IMR-90 (cell line): ENCODE measurements at regions not wholly inside any gene's neighbourhood (a gene's known extent, or its start where the extent isn't known, plus 50 kb on each side); places are given as distances from the start of the nearest gene placed in this dataset.

Source experiments
- ATAC-seq: fragments of 200-7000 bp; cut with Tn5 transposase; 2 replicates; pipeline ENCODE4 v1.9.1; 2020; ENCODE audit warnings: low read depth, mild to moderate bottlenecking, moderate library complexity
- BruUV-seq: library from RNA; stranded (reverse); fragments of 400-500 nt; replicated peaks from 2 replicates; lab custom pipeline; 2021; lab: Mats Ljungman, UMichigan
- CTCF ChIA-PET: fragments of 300-600 bp; formaldehyde crosslinking; extraction: SDS; loops from one replicate; lab custom pipeline; 2021; ENCODE audit warnings: antibody characterized with exemption; lab: Yijun Ruan, JAX
- POLR2A ChIA-PET: fragments of 300-600 bp; sonication (Branson Sonifier 250); formaldehyde crosslinking; loops from one replicate; lab custom pipeline; 2022; ENCODE audit warnings: antibody characterized with exemption; ENCODE audit not compliant: unreplicated experiment; lab: Charles Lee
- DNase-seq: peaks from one replicate; pipeline ENCODE4 v3.0.0; 2013
- H2AFZ ChIP-seq: replicated peaks from 2 replicates; pipeline ENCODE3; 2013; ENCODE audit warnings: low read length, mild to moderate bottlenecking; ENCODE audit not compliant: poor library complexity
- H2AK5ac ChIP-seq: 2 replicates; pipeline ENCODE4 v1.6.1; 2013; ENCODE audit warnings: low read depth, low read length, inconsistent platforms
- H2AK9ac ChIP-seq: replicated peaks from 2 replicates; pipeline ENCODE3; 2013; ENCODE audit warnings: mild to moderate bottlenecking, low read depth, low read length, moderate library complexity; ENCODE audit not compliant: poor library complexity
- H2BK120ac ChIP-seq: 2 replicates; pipeline ENCODE4 v1.6.1; 2013; ENCODE audit warnings: low read depth, low read length, inconsistent platforms
- H2BK15ac ChIP-seq: 3 replicates; pipeline ENCODE4 v1.6.1; 2013; ENCODE audit warnings: low read depth, low read length, inconsistent platforms
- H2BK20ac ChIP-seq: 2 replicates; pipeline ENCODE4 v1.6.1; 2013; ENCODE audit warnings: low read depth, mild to moderate bottlenecking, inconsistent platforms, low read length, moderate library complexity
- H2BK5ac ChIP-seq: 2 replicates; pipeline ENCODE4 v1.6.1; 2013; ENCODE audit warnings: mild to moderate bottlenecking, low read depth, low read length, inconsistent platforms; ENCODE audit not compliant: poor library complexity, severe bottlenecking
- H3K14ac ChIP-seq: replicated peaks from 2 replicates; pipeline ENCODE4 v1.6.1; 2013; ENCODE audit warnings: low read depth, low read length, inconsistent platforms
- H3K18ac ChIP-seq: 2 replicates; pipeline ENCODE4 v1.6.1; 2013; ENCODE audit warnings: low read depth, low read length, control low read depth
- H3K23ac ChIP-seq: 2 replicates; pipeline ENCODE4 v1.6.1; 2013; ENCODE audit warnings: low read depth, low read length, inconsistent platforms
- H3K27ac ChIP-seq: 2 replicates; pipeline ENCODE4 v1.5.1; 2013; ENCODE audit warnings: mild to moderate bottlenecking, control low read depth, low read length; ENCODE audit not compliant: insufficient read depth
- H3K27me3 ChIP-seq: 2 replicates; pipeline ENCODE4 v1.6.1; 2013; ENCODE audit warnings: low read length; ENCODE audit not compliant: control insufficient read depth, insufficient read depth
- H3K36me3 ChIP-seq: 2 replicates; pipeline ENCODE4 v1.6.1; 2013; ENCODE audit warnings: low read length, mixed read lengths; ENCODE audit not compliant: control insufficient read depth, insufficient read depth
- H3K4ac ChIP-seq: 2 replicates; pipeline ENCODE4 v1.6.1; 2013; ENCODE audit warnings: low read depth, low read length, inconsistent platforms
- H3K4me1 ChIP-seq: 2 replicates; pipeline ENCODE4 v1.6.1; 2013; ENCODE audit warnings: low read length, mixed read lengths; ENCODE audit not compliant: control insufficient read depth, insufficient read depth
- H3K4me2 ChIP-seq: 2 replicates; pipeline ENCODE4 v1.6.1; 2013; ENCODE audit warnings: low read depth, mild to moderate bottlenecking, control low read depth, low read length, moderate library complexity
- H3K4me3 ChIP-seq: 2 replicates; pipeline ENCODE4 v1.5.1; 2013; ENCODE audit warnings: low read depth, mild to moderate bottlenecking, control low read depth, low read length, moderate library complexity; ENCODE audit not compliant: insufficient read depth
- H3K56ac ChIP-seq: 2 replicates; pipeline ENCODE4 v1.6.1; 2013; ENCODE audit warnings: low read length, inconsistent platforms; ENCODE audit not compliant: insufficient read depth; ENCODE audit errors: extremely low read depth
- H3K79me1 ChIP-seq, 2 experiments: 2 replicates each; pipeline ENCODE4 v1.6.1; 2013; ENCODE audit warnings: low read length in 2 of 2, inconsistent platforms in 1 of 2, low read depth in 1 of 2
- H3K9ac ChIP-seq: 2 replicates; pipeline ENCODE4 v1.6.1; 2013; ENCODE audit warnings: low read depth, low read length, control low read depth
- H3K9me1 ChIP-seq: 2 replicates; pipeline ENCODE4 v1.6.1; 2013; ENCODE audit warnings: low read length, inconsistent platforms; ENCODE audit not compliant: insufficient read depth
- H3K9me3 ChIP-seq: 2 replicates; pipeline ENCODE4 v1.6.1; 2013; ENCODE audit warnings: low read length; ENCODE audit not compliant: control insufficient read depth, insufficient read depth
- H4K20me1 ChIP-seq: 2 replicates; pipeline ENCODE4 v1.6.1; 2013; ENCODE audit warnings: low read length, inconsistent platforms; ENCODE audit not compliant: insufficient read depth
- H4K5ac ChIP-seq: 2 replicates; pipeline ENCODE4 v1.6.1; 2013; ENCODE audit warnings: mild to moderate bottlenecking, low read depth, low read length, control low read depth
- H4K8ac ChIP-seq, 2 experiments: 2 replicates each; pipeline ENCODE4 v1.6.1; 2013; ENCODE audit warnings: low read depth in 2 of 2, low read length in 2 of 2, control low read depth in 1 of 2, inconsistent platforms in 1 of 2
- H4K91ac ChIP-seq: 2 replicates; pipeline ENCODE4 v1.6.1; 2013; ENCODE audit warnings: low read depth, low read length, inconsistent platforms; ENCODE audit not compliant: insufficient read depth
- BHLHE40 ChIP-seq: fragments of 150-350 bp; IDR thresholded peaks from 2 replicates; pipeline ENCODE4 v1.6.1; 2016; ENCODE audit warnings: mild to moderate bottlenecking, low read depth, low read length
- CHD1 ChIP-seq: IDR thresholded peaks from 2 replicates; pipeline ENCODE4 v1.6.1; 2012; ENCODE audit warnings: low read depth, low read length, improper control_type of control experiment
- FOS ChIP-seq: fragments of 150-350 bp; IDR thresholded peaks from 2 replicates; pipeline ENCODE4 v1.6.1; 2016; ENCODE audit warnings: low read depth, low read length
- MAFK ChIP-seq: IDR thresholded peaks from 2 replicates; pipeline ENCODE4 v1.6.1; 2012; ENCODE audit warnings: low read depth, low read length, improper control_type of control experiment
- MAZ ChIP-seq: IDR thresholded peaks from 2 replicates; pipeline ENCODE4 v1.6.1; 2012; ENCODE audit warnings: low read depth, mild to moderate bottlenecking, low read length, improper control_type of control experiment, moderate library complexity, borderline replicate concordance
- MXI1 ChIP-seq: IDR thresholded peaks from 2 replicates; pipeline ENCODE4 v1.6.1; 2012; ENCODE audit warnings: low read depth, mild to moderate bottlenecking, low read length, moderate library complexity, borderline replicate concordance
- NFE2L2 ChIP-seq: fragments of 150-350 bp; IDR thresholded peaks from 2 replicates; pipeline ENCODE4 v1.6.1; 2016; ENCODE audit warnings: low read depth, mild to moderate bottlenecking, low read length
- POLR2A ChIP-seq: IDR thresholded peaks from 2 replicates; pipeline ENCODE4 v1.6.1; 2012; ENCODE audit warnings: mild to moderate bottlenecking, low read depth, low read length
- RCOR1 ChIP-seq: IDR thresholded peaks from 2 replicates; pipeline ENCODE4 v1.6.1; 2012; ENCODE audit warnings: mild to moderate bottlenecking, low read length, improper control_type of control experiment; ENCODE audit not compliant: insufficient replicate concordance
- RFX5 ChIP-seq: IDR thresholded peaks from 2 replicates; pipeline ENCODE4 v1.8.0; 2012; ENCODE audit warnings: low read depth, mild to moderate bottlenecking, low read length, moderate library complexity
- SMC3 ChIP-seq: fragments of 150-350 bp; IDR thresholded peaks from 2 replicates; pipeline ENCODE4 v1.6.1; 2016; ENCODE audit warnings: low read depth, mild to moderate bottlenecking, antibody characterized with exemption, low read length, moderate library complexity
- WGBS, 2 experiments: methylation state at CpG; one replicate each; pipeline versions ENCODE4 v1.1.5 to v1.1.7; 2013; ENCODE audit warnings: missing lambda C conversion rate in 2 of 2; ENCODE audit not compliant: insufficient read length in 1 of 2; ENCODE audit errors: extremely low coverage in 2 of 2; 5-methylcytosine and 5-hydroxymethylcytosine counted together
- dilution Hi-C: fragments of 300-500 bp; cut with HindIII; formaldehyde crosslinking; loops from one replicate; pipeline ENCODE4 v1.14.3; 2018; ENCODE audit warnings: low sequenced_read_pairs; ENCODE audit not compliant: unreplicated experiment
- in situ Hi-C: fragments of 300-500 bp; cut with MboI; formaldehyde crosslinking; loops from 3 replicates; pipeline ENCODE4 v1.14.3; 2019; ENCODE audit warnings: low sequenced_read_pairs, inconsistent platforms, mixed read lengths
- intact Hi-C: fragments of 100-400 bp; cut with micrococcal nuclease; formaldehyde crosslinking; loops from 2 replicates; pipeline ENCODE4 v1.10.0; 2022
- TF ChIP-seq, protein P1 (sequence below): conservative IDR thresholded peaks from 2 replicates; pipeline ENCODE4 v1.5.1; 2012; ENCODE audit warnings: mild to moderate bottlenecking, low read depth, low read length, improper control_type of control experiment
- TF ChIP-seq, protein P2 (sequence below): fragments of 150-350 bp; IDR thresholded peaks from 2 replicates; pipeline ENCODE4 v1.6.1; 2017; ENCODE audit warnings: mild to moderate bottlenecking, antibody characterized with exemption, low read length, low read depth

DNA sequence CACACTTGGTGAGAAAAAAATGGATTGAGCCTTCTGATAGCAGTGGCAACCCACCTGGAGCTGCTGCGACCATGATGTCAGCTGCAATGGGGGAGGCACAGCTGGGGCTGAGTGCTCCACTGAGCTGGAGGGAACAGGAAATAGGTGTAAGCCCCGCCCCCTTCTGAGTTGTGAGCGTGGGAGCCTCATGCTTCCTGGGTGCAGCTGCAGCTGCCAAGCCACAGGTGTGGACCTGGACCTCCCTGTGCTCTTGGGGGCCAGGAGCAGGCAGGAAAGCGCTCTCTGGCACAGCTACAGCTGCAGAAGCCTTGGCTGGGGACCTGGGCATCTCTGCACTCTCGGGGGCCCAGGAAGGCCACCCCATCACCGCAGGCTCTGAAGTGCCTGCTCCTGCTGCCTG, 970.6 kb downstream of the DCDC2C start:
- Histone ChIP-seq H3K9ac (no peak overlapping the region), H3K36me3 (no peaks in the 10 kb centered on the region), H2AK5ac (no peak overlapping the region), H2AFZ (no peak overlapping the region), H4K5ac (no peak overlapping the region), H3K4me3 (no peak overlapping the region), H3K4me2 (no peak overlapping the region), H3K4ac (no peak overlapping the region), H3K9me3 (peaks cover 27% of the 10 kb centered on the region), H4K8ac (no peak overlapping the region), H3K27ac (no peak overlapping the region), H3K9me1 (no peaks in the 10 kb centered on the region), H3K4me1 (no peaks in the 10 kb centered on the region), H3K23ac (no peak overlapping the region), H2BK15ac (no peak overlapping the region), H2BK20ac (no peak overlapping the region), H3K79me1 (no peaks in the 10 kb centered on the region), H3K18ac (no peak overlapping the region), H2BK120ac (no peak overlapping the region), H3K27me3 (no peaks in the 10 kb centered on the region), H2BK5ac (no peak overlapping the region), H3K14ac (no peak overlapping the region), H4K20me1 (no peaks in the 10 kb centered on the region), H3K56ac (no peak overlapping the region), H4K91ac (no peak overlapping the region), H2AK9ac (no peak overlapping the region)
- DNase-seq (no peak), ATAC-seq (no peak)
- ChIA-PET POLR2A (no interaction called here), CTCF (no interaction called here)
- WGBS, 2 experiments = 60% methylated on average over 3 of the region's 6 CpGs; no CpG with 5 or more reads in 1 of the 2 experiments
- dilution Hi-C loops = no loop called here
- in situ Hi-C loops = no loop called here
- TF ChIP-seq FOS = no peak
- TF ChIP-seq RFX5 = no peak
- no peak for TF ChIP-seq BHLHE40
- no peak for TF ChIP-seq MXI1
- TF ChIP-seq MAFK = no peak
- TF ChIP-seq, protein P1, sequence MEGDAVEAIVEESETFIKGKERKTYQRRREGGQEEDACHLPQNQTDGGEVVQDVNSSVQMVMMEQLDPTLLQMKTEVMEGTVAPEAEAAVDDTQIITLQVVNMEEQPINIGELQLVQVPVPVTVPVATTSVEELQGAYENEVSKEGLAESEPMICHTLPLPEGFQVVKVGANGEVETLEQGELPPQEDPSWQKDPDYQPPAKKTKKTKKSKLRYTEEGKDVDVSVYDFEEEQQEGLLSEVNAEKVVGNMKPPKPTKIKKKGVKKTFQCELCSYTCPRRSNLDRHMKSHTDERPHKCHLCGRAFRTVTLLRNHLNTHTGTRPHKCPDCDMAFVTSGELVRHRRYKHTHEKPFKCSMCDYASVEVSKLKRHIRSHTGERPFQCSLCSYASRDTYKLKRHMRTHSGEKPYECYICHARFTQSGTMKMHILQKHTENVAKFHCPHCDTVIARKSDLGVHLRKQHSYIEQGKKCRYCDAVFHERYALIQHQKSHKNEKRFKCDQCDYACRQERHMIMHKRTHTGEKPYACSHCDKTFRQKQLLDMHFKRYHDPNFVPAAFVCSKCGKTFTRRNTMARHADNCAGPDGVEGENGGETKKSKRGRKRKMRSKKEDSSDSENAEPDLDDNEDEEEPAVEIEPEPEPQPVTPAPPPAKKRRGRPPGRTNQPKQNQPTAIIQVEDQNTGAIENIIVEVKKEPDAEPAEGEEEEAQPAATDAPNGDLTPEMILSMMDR = no peak
- TF ChIP-seq, protein P2, sequence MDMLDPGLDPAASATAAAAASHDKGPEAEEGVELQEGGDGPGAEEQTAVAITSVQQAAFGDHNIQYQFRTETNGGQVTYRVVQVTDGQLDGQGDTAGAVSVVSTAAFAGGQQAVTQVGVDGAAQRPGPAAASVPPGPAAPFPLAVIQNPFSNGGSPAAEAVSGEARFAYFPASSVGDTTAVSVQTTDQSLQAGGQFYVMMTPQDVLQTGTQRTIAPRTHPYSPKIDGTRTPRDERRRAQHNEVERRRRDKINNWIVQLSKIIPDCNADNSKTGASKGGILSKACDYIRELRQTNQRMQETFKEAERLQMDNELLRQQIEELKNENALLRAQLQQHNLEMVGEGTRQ = no peak
- TF ChIP-seq POLR2A = no peak
- no peak for TF ChIP-seq MAZ
- no peak for TF ChIP-seq RCOR1
- no peak for TF ChIP-seq SMC3
- no peak for TF ChIP-seq CHD1
- TF ChIP-seq NFE2L2 = no peak
- intact Hi-C loops = no loop called here
- no TSS peak for BruUV-seq
